Endothelial cell of umbilical vein (primary cell): ENCODE measurements at regions not wholly inside any gene's neighbourhood (a gene's known extent, or its start where the extent isn't known, plus 50 kb on each side); places are given as distances from the start of the nearest gene placed in this dataset.
"Not testable (repeated sequence)": the region's sequence is repeated elsewhere in the genome, so short reads cannot be mapped to it uniquely, and the experiment has no call there.

Experiments
- BruUV-seq: library from RNA; stranded (reverse); fragments of 400-500 nt; replicated peaks from 2 replicates; lab custom pipeline; 2021; lab: Mats Ljungman, UMichigan
- CTCF ChIA-PET: fragments of 300-600, 350-600 bp; sonication (Branson Sonifier 250); formaldehyde crosslinking; loops from one replicate; lab custom pipeline; 2021; ENCODE audit warnings: antibody characterized with exemption, inconsistent platforms; lab: Charles Lee
- POLR2A ChIA-PET: fragments of 300-600, 350-600 bp; sonication (Branson Sonifier 250); formaldehyde crosslinking; loops from one replicate; lab custom pipeline; 2021; ENCODE audit warnings: antibody characterized with exemption, inconsistent platforms; lab: Charles Lee
- DNase-seq: peaks from one replicate; pipeline ENCODE4 v3.0.0-alpha.2; 2011; ENCODE audit warnings: low read depth, low spot score
- FAIRE-seq: peaks from 2 replicates; lab custom pipeline; 2011; peaks lifted over from hg19 to GRCh38; lab: Jason Lieb, UNC
- H2AFZ ChIP-seq: 2 replicates; pipeline ENCODE4 v1.6.0; 2012; ENCODE audit warnings: low read depth, low read length, control low read depth, inconsistent platforms
- H3K27ac ChIP-seq: 2 replicates; pipeline ENCODE4 v1.5.1; 2011; ENCODE audit warnings: low read depth, mild to moderate bottlenecking, control low read depth, low read length, moderate library complexity; ENCODE audit not compliant: insufficient read depth
- H3K27me3 ChIP-seq, 2 experiments: 2 replicates each; pipeline versions ENCODE4 v1.6.0 to v1.6.1; 2011; ENCODE audit warnings: low read length in 2 of 2, mixed read lengths in 1 of 2; ENCODE audit not compliant: control insufficient read depth in 2 of 2, insufficient read depth in 2 of 2
- H3K36me3 ChIP-seq, 2 experiments: 2 replicates in 1 of 2; 3 replicates in 1 of 2; pipeline ENCODE4 v1.5.1; 2011; ENCODE audit warnings: low read length in 2 of 2, mild to moderate bottlenecking in 1 of 2, moderate library complexity in 1 of 2; ENCODE audit not compliant: control insufficient read depth in 2 of 2, insufficient read depth in 2 of 2; ENCODE audit errors: extremely low read depth in 1 of 2
- H3K4me1 ChIP-seq: 3 replicates; pipeline ENCODE4 v1.5.1; 2011; ENCODE audit warnings: mild to moderate bottlenecking, low read length; ENCODE audit not compliant: control insufficient read depth, insufficient read depth; ENCODE audit errors: extremely low read depth
- H3K4me2 ChIP-seq: 2 replicates; pipeline ENCODE4 v1.6.1; 2011; ENCODE audit warnings: low read length, control low read depth, mixed read lengths; ENCODE audit not compliant: insufficient read depth
- H3K4me3 ChIP-seq, 3 experiments: fragments of 200-600 bp in 1 of 3; sonication (generic), shearing (Covaris generic) in 1 of 3; replicated peaks in 1 of 3; 2 replicates each; pipeline ENCODE4 v1.5.1; 2011 to 2016; ENCODE audit warnings: control low read depth in 3 of 3, low read length in 3 of 3, mild to moderate bottlenecking in 2 of 3, inconsistent platforms in 1 of 3, low read depth in 1 of 3, moderate library complexity in 1 of 3; ENCODE audit not compliant: insufficient read depth in 1 of 3
- H3K79me2 ChIP-seq: 2 replicates; pipeline ENCODE4 v1.6.0; 2012; ENCODE audit warnings: low read length, inconsistent platforms; ENCODE audit not compliant: control insufficient read depth, insufficient read depth
- H3K9ac ChIP-seq: replicated peaks from 2 replicates; pipeline ENCODE3; 2011; ENCODE audit warnings: low read length, control low read depth; ENCODE audit not compliant: insufficient read depth; ENCODE audit errors: extremely low read depth
- H3K9me1 ChIP-seq: replicated peaks from 3 replicates; pipeline ENCODE4 v1.6.0; 2011; ENCODE audit warnings: mild to moderate bottlenecking, low read length; ENCODE audit not compliant: control insufficient read depth, insufficient read depth; ENCODE audit errors: extremely low read depth
- H3K9me3 ChIP-seq: replicated peaks from 2 replicates; pipeline ENCODE4 v1.5.1; 2012; ENCODE audit warnings: low read length, inconsistent platforms; ENCODE audit not compliant: control insufficient read depth, insufficient read depth
- H4K20me1 ChIP-seq: replicated peaks from 2 replicates; pipeline ENCODE3; 2011; ENCODE audit warnings: mild to moderate bottlenecking, low read length; ENCODE audit not compliant: control insufficient read depth, insufficient read depth; ENCODE audit errors: extremely low read depth
- dilution Hi-C: fragments of 300-500 bp; cut with MboI; formaldehyde crosslinking; loops from one replicate; pipeline ENCODE4 v1.15.0; 2019; ENCODE audit warnings: low sequenced_read_pairs; ENCODE audit not compliant: extremely low pct_ligation_motif_present
- intact Hi-C: fragments of 100-400 bp; cut with micrococcal nuclease; formaldehyde crosslinking; loops from one replicate; pipeline ENCODE4 v1.10.0; 2022

DNA sequence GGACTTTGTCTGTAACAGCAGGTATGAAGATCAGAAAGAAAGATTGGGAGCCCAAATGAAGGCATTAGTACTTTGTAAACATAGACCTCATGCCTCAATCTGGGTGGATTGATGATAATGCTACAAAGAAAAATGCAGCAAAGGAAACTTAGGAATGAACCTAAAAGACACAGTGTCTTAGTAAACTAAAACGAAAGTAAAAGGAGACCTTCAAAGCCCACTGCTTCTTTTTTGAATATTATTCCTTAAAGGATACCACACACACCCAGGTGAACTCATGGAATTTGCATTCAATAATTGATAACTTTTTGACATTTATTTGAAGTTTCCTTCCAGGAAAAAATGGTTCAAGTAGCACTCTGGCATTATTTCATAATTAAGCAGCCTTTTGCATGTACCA is 543.2 kb downstream of the TTLL7 start:
- POLR2A ChIA-PET, H3K4me3 ChIP-seq, H3K4me2 ChIP-seq, DNase-seq, dilution Hi-C loops, H3K27me3 ChIP-seq, FAIRE-seq, H3K79me2 ChIP-seq, H3K36me3 ChIP-seq, H3K27ac ChIP-seq, CTCF ChIA-PET, H3K4me1 ChIP-seq, intact Hi-C loops, BruUV-seq, H4K20me1 ChIP-seq, H3K9ac ChIP-seq, H3K9me3 ChIP-seq, H3K9me1 ChIP-seq, H2AFZ ChIP-seq: not testable (repeated sequence)

- H3K9me3 ChIP-seq, H3K4me3 ChIP-seq, DNase-seq, dilution Hi-C loops, H3K27ac ChIP-seq, H3K27me3 ChIP-seq, H3K9me1 ChIP-seq, intact Hi-C loops, H3K4me1 ChIP-seq, BruUV-seq, H3K79me2 ChIP-seq, POLR2A ChIA-PET, H3K9ac ChIP-seq, FAIRE-seq, H2AFZ ChIP-seq, CTCF ChIA-PET, H3K36me3 ChIP-seq, H4K20me1 ChIP-seq, H3K4me2 ChIP-seq: not testable (repeated sequence)
Observed at GRCh38 chr1:83445873-83446272, 553.1 kb downstream of the TTLL7 start.

- H3K9ac ChIP-seq, H2AFZ ChIP-seq, FAIRE-seq, H3K27me3 ChIP-seq, BruUV-seq, H3K4me1 ChIP-seq, CTCF ChIA-PET, POLR2A ChIA-PET, H3K36me3 ChIP-seq, H4K20me1 ChIP-seq, H3K4me3 ChIP-seq, H3K27ac ChIP-seq, H3K79me2 ChIP-seq, H3K9me1 ChIP-seq, H3K9me3 ChIP-seq, DNase-seq, dilution Hi-C loops, intact Hi-C loops, H3K4me2 ChIP-seq: not testable (repeated sequence)
Observed at GRCh38 chr1:83442412-83442811, 556.5 kb downstream of the TTLL7 start.

DNA sequence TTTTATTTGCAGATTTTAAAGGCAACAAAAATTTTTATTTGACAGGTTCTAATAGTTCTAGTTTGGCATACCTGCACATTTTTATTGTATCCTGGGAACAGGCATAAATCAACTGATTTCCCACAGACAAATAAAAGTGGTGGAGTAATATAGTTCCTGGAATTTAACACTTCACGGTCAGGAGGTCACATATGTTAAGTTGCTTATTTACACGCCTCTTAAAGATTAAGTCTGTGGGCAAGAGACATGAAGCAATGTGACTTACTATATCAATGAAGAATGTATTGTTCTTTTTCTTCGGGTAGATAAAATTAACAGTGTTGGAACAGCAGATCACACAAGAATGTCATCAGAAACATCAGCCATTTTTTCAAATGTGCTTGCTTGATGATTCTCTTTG is 558.3 kb downstream of the TTLL7 start:
- dilution Hi-C loops, CTCF ChIA-PET, H3K4me3 ChIP-seq, H3K9me3 ChIP-seq, H3K9me1 ChIP-seq, H3K4me2 ChIP-seq, DNase-seq, H3K4me1 ChIP-seq, H4K20me1 ChIP-seq, H2AFZ ChIP-seq, H3K27ac ChIP-seq, H3K79me2 ChIP-seq, BruUV-seq, intact Hi-C loops, H3K27me3 ChIP-seq, H3K36me3 ChIP-seq, H3K9ac ChIP-seq, POLR2A ChIA-PET: not testable (repeated sequence)
- FAIRE-seq, result peak; percentile 35
